ENCODE measurements at regions not wholly inside any gene's neighbourhood (a gene's known extent, or its start where the extent isn't known, plus 50 kb on each side); places are given as distances from the start of the nearest gene placed in this dataset.

GRCh38 chr3:177982034-177982433 lies 554.2 kb upstream of the KCNMB2 start:
- no peak overlapping the region for H3K4me3 ChIP-seq (ENCODE audit: low read depth, low read length)
- no peak for TF ChIP-seq CTCF (IDR thresholded peaks at IDR 0.05; ENCODE audit: low read depth, low read length)

- H3K4me3 ChIP-seq (ENCODE audit: low read depth, low read length) = no peak overlapping the region
- no peak for TF ChIP-seq CTCF (IDR thresholded peaks at IDR 0.05; ENCODE audit: low read depth, low read length)
Observed at GRCh38 chr3:177983320-177983719, 552.9 kb upstream of the KCNMB2 start.

- TF ChIP-seq CTCF (IDR thresholded peaks at IDR 0.05; ENCODE audit: low read depth, low read length) = no peak
Observed at GRCh38 chr3:177992993-177993970, 543.0 kb upstream of the KCNMB2 start.

GRCh38 chr3:177994976-177995375 lies 541.3 kb upstream of the KCNMB2 start:
- TF ChIP-seq CTCF (IDR thresholded peaks at IDR 0.05; ENCODE audit: low read depth, low read length) = no peak
- H3K4me3 ChIP-seq (ENCODE audit: low read depth, low read length) = no peak overlapping the region

More at GRCh38 chr3:177992993-177993970, 543.0 kb upstream of the KCNMB2 start:
- H3K4me3 ChIP-seq (ENCODE audit: low read depth, low read length) = no peak overlapping the region

- TF ChIP-seq CTCF (IDR thresholded peaks at IDR 0.05; ENCODE audit: low read depth, low read length) = no peak
- H3K4me3 ChIP-seq (ENCODE audit: low read depth, low read length) = no peak overlapping the region
Observed at GRCh38 chr3:177995381-177996085, 540.7 kb upstream of the KCNMB2 start.

- no peak overlapping the region for H3K4me3 ChIP-seq (ENCODE audit: low read depth, low read length)
- no peak for TF ChIP-seq CTCF (IDR thresholded peaks at IDR 0.05; ENCODE audit: low read depth, low read length)
Observed at GRCh38 chr3:178001670-178002101, 534.5 kb upstream of the KCNMB2 start.

GRCh38 chr3:178002113-178002512 lies 534.1 kb upstream of the KCNMB2 start:
- no peak for TF ChIP-seq CTCF (IDR thresholded peaks at IDR 0.05; ENCODE audit: low read depth, low read length)
- H3K4me3 ChIP-seq (ENCODE audit: low read depth, low read length) = no peak overlapping the region

Measured in WI38 (cell line).